Right ventricle myocardium superior (tissue), 1 donor: ENCODE measurements at regions not wholly inside any gene's neighbourhood (a gene's known extent, or its start where the extent isn't known, plus 50 kb on each side); places are given as distances from the start of the nearest gene placed in this dataset.
A peak's percentile ranks its signal among the peaks of the same experiment; 100 is the strongest.
"Not testable (repeated sequence)": the region's sequence is repeated elsewhere in the genome, so short reads cannot be mapped to it uniquely, and the experiment has no call there.

Source experiments
- ATAC-seq: fragments of 200-7000 bp; cut with Tn5 transposase; one replicate; pipeline ENCODE4 v1.9.1; 2020; ENCODE audit warnings: mild to moderate bottlenecking; ENCODE audit not compliant: poor library complexity
- DNase-seq: peaks from one replicate; pipeline ENCODE4 v3.0.0-alpha.2; 2020
- intact Hi-C: fragments of 100-400 bp; cut with DNase I; formaldehyde crosslinking; loops from one replicate; pipeline ENCODE4 v1.11.2; 2022
- donor health status: DM: no; HTN: yes; CAD: no; lungs with severe emphysema.

DNA sequence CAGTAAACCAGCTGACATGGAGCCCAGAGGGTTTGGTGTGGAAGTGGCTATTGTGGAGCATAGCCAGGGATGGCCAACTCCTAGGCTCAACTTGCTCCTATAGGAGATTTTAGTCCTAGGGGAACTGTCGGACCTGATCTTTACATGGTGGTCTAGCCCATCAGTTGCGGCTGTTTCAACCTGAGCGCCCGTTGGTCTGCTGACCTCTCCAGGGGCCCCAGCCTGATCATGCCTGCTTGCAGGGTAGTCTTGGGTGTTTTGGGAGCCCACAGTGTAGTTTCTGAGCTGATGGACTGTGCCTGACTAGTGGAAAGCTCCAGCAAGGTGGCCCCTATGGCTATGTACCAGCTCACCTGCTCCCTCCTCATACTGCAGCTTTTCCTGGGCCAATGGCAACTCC is 597.0 kb downstream of the IQCM start:
- DNase-seq (no peak), ATAC-seq (no peak)
- intact Hi-C loops = no loop called here

DNA sequence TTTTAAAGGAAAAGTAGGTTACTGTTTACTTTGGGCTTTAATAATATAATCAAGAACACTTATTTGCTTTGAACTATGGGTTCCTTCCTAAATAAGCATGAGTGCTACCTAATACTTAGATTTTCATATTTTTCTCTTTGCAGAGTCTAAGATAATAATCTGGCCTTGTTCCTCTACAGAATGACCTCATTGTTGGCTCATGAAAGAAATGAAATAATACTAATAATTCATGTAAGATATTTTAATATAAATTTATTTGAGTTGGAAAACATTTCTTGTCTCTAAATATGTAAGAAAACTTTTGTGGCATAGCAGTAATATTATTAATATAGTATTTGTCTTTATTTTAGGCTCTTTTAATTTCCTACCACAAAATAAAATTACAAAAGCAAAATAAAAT is 601.3 kb downstream of the IQCM start:
- intact Hi-C loops = no loop called here
- DNase-seq (no peak), ATAC-seq (no peak)

DNA sequence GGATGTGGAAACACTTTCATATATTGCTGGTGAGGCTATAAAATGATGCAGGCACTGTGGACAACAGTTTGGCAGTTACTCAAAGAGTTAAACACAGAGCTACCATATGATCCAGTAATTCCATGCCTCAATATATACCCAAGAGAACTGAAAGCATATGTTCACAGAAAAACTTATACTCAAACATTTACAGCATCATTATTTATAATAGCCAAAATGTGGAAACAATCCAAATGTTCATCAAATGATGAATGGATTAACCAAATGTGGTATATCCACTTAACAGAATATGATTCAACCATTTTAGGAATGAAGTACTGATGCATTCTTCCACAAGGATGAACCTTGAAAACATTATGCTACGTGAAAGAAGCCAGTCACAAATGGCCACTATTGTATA is 603.8 kb downstream of the IQCM start:
- no peak for ATAC-seq
- DNase-seq = no peak
- intact Hi-C loops = no loop called here

DNA sequence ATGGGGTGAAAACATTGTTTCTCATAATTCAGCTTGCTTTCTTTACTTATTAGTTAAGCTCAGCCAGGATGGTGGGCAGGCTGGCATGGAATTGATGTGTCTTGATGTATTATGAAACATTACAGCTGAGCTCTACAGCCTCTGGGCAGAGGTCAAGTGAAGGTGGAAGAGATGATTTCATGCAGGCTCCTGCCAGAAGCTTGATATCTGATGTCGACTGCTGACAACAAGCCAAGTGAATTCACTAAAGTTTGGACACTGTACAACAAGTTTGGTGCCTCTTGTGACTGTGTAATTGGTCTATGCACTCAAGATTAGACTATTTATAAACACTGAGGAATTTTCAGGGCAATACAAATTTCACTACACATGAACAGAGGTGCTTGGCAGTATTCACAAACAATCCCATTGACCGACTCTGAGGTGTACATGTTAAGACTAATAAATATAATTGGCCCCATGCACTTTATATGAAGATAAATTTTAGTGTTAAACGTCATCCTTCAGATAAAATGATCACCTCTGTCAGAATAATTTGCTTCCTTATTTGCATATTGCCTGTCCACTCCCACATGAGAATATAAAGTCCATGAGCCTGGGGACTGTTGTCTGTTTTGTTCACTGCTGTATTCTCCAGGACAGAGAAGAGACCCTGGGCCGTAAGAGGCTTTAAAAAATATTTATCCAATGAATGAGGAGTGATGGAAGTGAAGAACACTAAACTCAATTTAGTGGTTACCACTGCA is 612.2 kb downstream of the IQCM start:
- intact Hi-C loops = no loop called here

DNA sequence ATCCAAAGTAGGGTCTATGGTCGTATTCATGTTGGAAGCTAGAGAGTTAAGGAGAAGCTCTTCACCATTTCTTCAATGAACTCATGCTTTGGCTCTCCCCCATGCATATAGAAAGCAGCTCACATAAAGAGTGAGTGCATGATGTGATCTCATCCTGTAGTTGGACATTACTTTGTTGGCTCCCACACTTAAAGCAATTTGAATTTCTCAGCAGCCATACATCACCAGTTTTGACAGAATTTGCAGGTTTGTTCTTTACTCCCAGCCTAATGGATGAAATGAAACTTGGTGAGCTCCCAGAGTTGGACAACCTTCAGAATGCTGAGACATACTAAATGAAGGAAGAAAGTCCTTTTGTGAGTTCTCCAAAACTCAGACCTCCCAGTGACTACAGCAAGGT is 613.5 kb downstream of the IQCM start:
- intact Hi-C loops = no loop called here
- no peak for DNase-seq
- no peak for ATAC-seq

More for the DNA sequence above, 612.2 kb downstream of the IQCM start:
- ATAC-seq (peak; percentile 97), DNase-seq (peak; percentile 58)

DNA sequence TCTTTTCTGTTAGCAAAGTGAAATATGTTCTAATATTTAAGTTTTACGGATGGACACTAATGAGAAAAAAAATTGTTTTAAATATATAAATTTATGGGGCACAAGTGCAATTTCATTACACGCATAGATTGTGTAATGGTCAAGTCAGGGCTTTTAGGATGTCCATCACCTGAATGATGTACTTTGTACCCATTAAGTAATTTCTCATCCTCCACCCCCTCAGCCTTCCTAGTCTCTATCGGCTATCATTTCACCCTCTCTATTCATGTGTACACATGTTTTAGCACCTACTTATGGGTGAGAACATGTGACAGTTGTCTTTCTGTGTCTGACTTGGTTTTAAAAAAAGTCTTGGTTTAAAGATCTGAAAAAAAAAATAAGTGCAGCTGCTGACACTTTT is 616.0 kb downstream of the IQCM start:
- DNase-seq (no peak), ATAC-seq (no peak)
- intact Hi-C loops = no loop called here

DNA sequence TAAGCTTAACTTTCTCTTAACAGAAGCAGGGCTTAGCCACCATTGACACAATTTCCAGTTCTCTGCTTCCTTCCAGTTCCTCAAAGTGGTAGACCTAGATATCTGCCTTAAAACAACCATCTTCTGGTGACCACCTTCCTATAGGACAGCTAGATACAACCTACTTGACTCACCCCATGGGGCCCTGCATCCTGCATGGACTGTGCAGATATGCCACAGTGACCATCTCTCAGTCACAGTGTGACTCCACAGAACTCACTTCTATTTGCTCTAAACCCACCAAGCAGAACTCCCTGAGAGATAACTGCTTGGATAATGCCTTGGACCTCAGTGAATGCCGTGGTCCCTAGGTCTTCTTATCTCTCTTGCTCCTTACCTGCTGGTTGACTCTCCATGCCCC is 621.6 kb downstream of the IQCM start:
- DNase-seq (no peak), ATAC-seq (no peak)
- intact Hi-C loops = no loop called here

DNA sequence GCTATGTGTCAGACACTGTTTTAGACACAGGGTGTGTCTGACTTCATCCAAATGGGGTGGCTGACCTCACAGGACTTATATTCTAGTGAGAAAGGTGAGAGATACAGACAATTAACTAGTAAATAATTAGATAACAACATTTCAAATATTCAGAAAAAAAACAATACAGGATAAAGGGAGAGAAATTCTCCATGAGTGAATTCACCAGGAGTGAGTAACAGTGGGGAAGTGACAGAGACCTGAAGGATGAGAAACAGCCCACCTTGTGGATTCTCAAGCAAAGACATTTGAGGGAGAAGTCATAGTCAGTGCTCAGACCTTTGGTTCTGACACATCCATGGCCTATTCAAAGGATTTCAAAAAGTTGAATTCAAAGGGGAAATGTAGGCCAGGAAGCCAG is 627.9 kb downstream of the IQCM start:
- DNase-seq = no peak
- intact Hi-C loops = no loop called here
- ATAC-seq = no peak

DNA sequence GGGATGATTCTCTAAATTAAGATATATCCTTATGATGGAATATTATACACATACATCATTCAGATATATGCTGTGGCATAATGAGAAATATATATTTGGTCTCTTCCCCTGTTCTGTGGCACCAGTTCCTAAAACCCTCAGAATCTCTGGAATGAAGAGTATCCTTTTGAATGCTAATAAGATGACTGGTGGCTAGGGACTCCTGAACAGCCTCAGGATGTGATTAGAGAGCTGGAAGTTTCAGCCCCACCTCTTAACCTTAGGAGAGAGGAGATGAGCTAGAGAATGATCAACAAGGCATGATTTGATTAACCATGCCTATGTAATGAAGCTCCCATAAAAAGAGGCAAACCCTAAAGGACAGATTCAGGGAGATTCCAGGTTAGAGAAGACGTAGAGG is 632.0 kb downstream of the IQCM start:
- intact Hi-C loops = no loop called here
- ATAC-seq = no peak
- DNase-seq = no peak

- ATAC-seq, DNase-seq, intact Hi-C loops: not testable (repeated sequence)
Measured at GRCh38 chr4:149181459-149181858, 634.2 kb downstream of the IQCM start.

DNA sequence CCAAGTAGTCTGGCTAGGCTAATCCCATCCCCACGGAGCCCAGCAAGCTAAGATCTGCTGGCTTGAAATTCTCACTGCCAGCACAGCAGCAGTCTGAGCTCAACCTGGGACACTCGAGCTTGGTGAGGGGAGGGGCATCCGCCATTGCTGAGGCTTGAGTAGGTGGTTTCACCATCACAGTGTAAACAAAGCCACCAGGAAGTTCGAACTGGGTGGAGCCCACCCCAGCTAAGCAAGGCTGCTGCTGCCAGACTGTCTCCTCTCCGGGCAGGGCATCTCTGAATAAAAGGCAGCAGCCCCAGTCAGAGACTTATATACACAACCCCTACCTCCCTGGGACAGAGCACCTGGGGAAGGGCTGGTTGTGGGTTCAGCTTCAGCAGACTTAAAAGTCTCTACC is 639.6 kb downstream of the IQCM start:
- DNase-seq = no peak
- no peak for ATAC-seq
- intact Hi-C loops = no loop called here

DNA sequence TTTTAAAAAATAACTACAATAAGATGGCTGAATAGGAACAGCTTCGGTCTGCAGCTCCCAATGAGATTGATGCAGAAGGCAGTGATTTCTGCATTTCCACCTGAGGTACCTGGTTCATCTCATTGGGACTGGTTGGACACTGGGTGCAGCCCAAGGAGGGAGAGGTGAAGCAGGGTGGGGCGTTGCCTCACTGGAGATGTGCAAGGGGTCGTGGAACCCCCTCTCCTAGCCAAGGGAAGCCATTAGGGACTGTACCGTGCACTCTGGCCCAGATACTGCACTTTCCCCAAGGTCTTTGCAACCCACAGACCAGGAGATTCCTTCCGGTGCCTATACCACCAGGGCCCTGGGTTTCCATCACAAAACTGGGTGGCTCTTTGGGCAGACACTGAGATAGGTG is 640.1 kb downstream of the IQCM start:
- DNase-seq = no peak
- no peak for ATAC-seq
- intact Hi-C loops = no loop called here

DNA sequence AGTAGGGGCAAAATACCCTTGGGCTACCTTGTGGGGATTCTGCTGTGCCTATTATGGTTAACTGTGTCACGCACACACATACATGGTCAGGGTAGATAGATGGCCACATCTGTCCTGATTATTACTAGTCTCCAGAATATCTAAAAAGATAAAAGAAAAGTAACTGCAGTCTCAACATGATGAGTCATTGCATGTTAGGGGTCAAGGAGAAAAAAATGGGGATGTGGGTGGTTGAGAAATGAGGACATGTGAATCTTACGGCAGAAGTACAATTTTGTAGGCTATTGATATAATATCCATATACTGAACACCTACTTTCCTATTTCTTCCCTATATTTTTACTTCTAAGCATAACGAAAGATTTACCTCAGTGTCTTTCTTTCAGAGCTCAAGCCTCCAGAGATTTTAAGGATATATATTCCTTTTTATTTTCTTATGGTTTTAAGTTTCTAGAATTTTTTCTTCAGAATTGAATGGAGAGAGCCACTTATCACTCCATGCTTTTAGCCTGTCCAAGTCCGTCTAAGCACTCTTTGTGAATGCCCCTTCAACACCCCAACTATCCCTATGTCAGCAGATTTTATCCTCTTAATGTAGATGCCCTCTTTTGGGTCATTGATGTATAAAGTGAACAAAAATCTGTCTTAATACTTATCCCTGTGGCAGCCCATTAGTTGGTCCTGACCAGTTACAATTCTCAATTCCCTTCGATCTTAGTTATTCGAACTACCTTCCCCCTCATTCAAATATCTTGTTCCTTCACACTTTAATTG is 642.2 kb downstream of the IQCM start:
- intact Hi-C loops = no loop called here
- ATAC-seq (no peak), DNase-seq (no peak)

DNA sequence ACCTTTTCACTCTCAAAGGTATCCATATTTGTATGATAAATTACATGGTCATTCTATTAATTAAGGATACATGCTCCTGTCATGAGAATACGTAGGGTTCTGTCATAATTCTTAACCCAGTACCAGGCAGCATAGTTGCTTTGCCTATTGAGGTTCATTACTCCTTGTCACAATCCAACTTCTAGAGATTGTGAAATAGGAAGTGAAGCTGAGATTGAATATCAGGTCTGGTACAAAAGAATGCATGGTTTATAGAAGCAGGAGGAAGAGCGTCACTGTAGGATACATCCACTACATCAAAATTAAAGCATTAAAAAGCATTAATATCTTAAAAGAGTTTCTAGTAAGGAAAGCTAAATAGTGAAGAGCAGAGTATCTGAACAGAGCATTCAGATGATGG is 647.0 kb downstream of the IQCM start:
- intact Hi-C loops = no loop called here
- DNase-seq (no peak), ATAC-seq (no peak)

- DNase-seq = no peak
- no peak for ATAC-seq
- intact Hi-C loops = no loop called here
Measured at GRCh38 chr4:149166876-149167275, 648.8 kb downstream of the IQCM start.

- no peak for ATAC-seq
- no peak for DNase-seq
- intact Hi-C loops = no loop called here
Measured at GRCh38 chr4:149166365-149166764, 649.3 kb downstream of the IQCM start.

DNA sequence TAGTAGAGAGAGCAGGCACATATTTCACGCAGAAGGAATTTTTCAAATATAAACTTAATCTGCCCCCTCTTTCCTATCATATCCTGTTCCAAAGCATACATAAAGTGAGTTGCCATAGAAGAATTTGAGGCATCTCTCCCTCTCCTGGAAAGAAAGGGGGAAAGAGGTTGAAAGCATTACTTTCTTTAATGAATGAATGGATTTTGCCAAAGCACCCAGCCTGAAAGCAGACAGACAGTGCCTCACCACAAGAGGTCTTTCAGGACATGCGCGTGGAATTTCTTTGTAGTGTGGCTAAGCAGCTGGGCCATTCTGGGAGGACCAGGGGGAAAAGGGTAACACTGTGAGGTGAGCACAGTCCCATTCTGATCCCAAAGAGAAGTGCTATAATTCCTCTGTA is 651.4 kb downstream of the IQCM start:
- DNase-seq (no peak), ATAC-seq (no peak)
- intact Hi-C loops = no loop called here

- DNase-seq (no peak), ATAC-seq (peak; percentile 81)
- intact Hi-C loops = no loop called here
Measured at GRCh38 chr4:149161247-149161646, 654.4 kb downstream of the IQCM start.

- ATAC-seq (no peak), DNase-seq (no peak)
- intact Hi-C loops = no loop called here
Measured at GRCh38 chr4:149160370-149160769, 655.3 kb downstream of the IQCM start.

- intact Hi-C loops = no loop called here
- no peak for DNase-seq
Measured at GRCh38 chr4:149158817-149159216, 656.8 kb downstream of the IQCM start.

More at GRCh38 chr4:149158817-149159216, 656.8 kb downstream of the IQCM start:
- no peak for ATAC-seq
